Endothelial cell of umbilical vein (primary cell): ENCODE measurements at regions not wholly inside any gene's neighbourhood (a gene's known extent, or its start where the extent isn't known, plus 50 kb on each side); places are given as distances from the start of the nearest gene placed in this dataset.

Source experiments
- BruUV-seq: library from RNA; stranded (reverse); fragments of 400-500 nt; replicated peaks from 2 replicates; lab custom pipeline; 2021; lab: Mats Ljungman, UMichigan
- CTCF ChIA-PET: fragments of 300-600, 350-600 bp; sonication (Branson Sonifier 250); formaldehyde crosslinking; loops from one replicate; lab custom pipeline; 2021; ENCODE audit warnings: antibody characterized with exemption, inconsistent platforms; lab: Charles Lee
- POLR2A ChIA-PET: fragments of 300-600, 350-600 bp; sonication (Branson Sonifier 250); formaldehyde crosslinking; loops from one replicate; lab custom pipeline; 2021; ENCODE audit warnings: antibody characterized with exemption, inconsistent platforms; lab: Charles Lee
- DNase-seq: peaks from one replicate; pipeline ENCODE4 v3.0.0-alpha.2; 2011; ENCODE audit warnings: low read depth, low spot score
- FAIRE-seq: peaks from 2 replicates; lab custom pipeline; 2011; peaks lifted over from hg19 to GRCh38; lab: Jason Lieb, UNC
- H2AFZ ChIP-seq: 2 replicates; pipeline ENCODE4 v1.6.0; 2012; ENCODE audit warnings: low read depth, low read length, control low read depth, inconsistent platforms
- H3K27ac ChIP-seq: 2 replicates; pipeline ENCODE4 v1.5.1; 2011; ENCODE audit warnings: low read depth, mild to moderate bottlenecking, control low read depth, low read length, moderate library complexity; ENCODE audit not compliant: insufficient read depth
- H3K27me3 ChIP-seq, 2 experiments: 2 replicates each; pipeline versions ENCODE4 v1.6.0 to v1.6.1; 2011; ENCODE audit warnings: low read length in 2 of 2, mixed read lengths in 1 of 2; ENCODE audit not compliant: control insufficient read depth in 2 of 2, insufficient read depth in 2 of 2
- H3K36me3 ChIP-seq, 2 experiments: 2 replicates in 1 of 2; 3 replicates in 1 of 2; pipeline ENCODE4 v1.5.1; 2011; ENCODE audit warnings: low read length in 2 of 2, mild to moderate bottlenecking in 1 of 2, moderate library complexity in 1 of 2; ENCODE audit not compliant: control insufficient read depth in 2 of 2, insufficient read depth in 2 of 2; ENCODE audit errors: extremely low read depth in 1 of 2
- H3K4me1 ChIP-seq: 3 replicates; pipeline ENCODE4 v1.5.1; 2011; ENCODE audit warnings: mild to moderate bottlenecking, low read length; ENCODE audit not compliant: control insufficient read depth, insufficient read depth; ENCODE audit errors: extremely low read depth
- H3K4me2 ChIP-seq: 2 replicates; pipeline ENCODE4 v1.6.1; 2011; ENCODE audit warnings: low read length, control low read depth, mixed read lengths; ENCODE audit not compliant: insufficient read depth
- H3K4me3 ChIP-seq, 3 experiments: fragments of 200-600 bp in 1 of 3; sonication (generic), shearing (Covaris generic) in 1 of 3; replicated peaks in 1 of 3; 2 replicates each; pipeline ENCODE4 v1.5.1; 2011 to 2016; ENCODE audit warnings: control low read depth in 3 of 3, low read length in 3 of 3, mild to moderate bottlenecking in 2 of 3, inconsistent platforms in 1 of 3, low read depth in 1 of 3, moderate library complexity in 1 of 3; ENCODE audit not compliant: insufficient read depth in 1 of 3
- H3K79me2 ChIP-seq: 2 replicates; pipeline ENCODE4 v1.6.0; 2012; ENCODE audit warnings: low read length, inconsistent platforms; ENCODE audit not compliant: control insufficient read depth, insufficient read depth
- H3K9ac ChIP-seq: replicated peaks from 2 replicates; pipeline ENCODE3; 2011; ENCODE audit warnings: low read length, control low read depth; ENCODE audit not compliant: insufficient read depth; ENCODE audit errors: extremely low read depth
- H3K9me1 ChIP-seq: replicated peaks from 3 replicates; pipeline ENCODE4 v1.6.0; 2011; ENCODE audit warnings: mild to moderate bottlenecking, low read length; ENCODE audit not compliant: control insufficient read depth, insufficient read depth; ENCODE audit errors: extremely low read depth
- H3K9me3 ChIP-seq: replicated peaks from 2 replicates; pipeline ENCODE4 v1.5.1; 2012; ENCODE audit warnings: low read length, inconsistent platforms; ENCODE audit not compliant: control insufficient read depth, insufficient read depth
- H4K20me1 ChIP-seq: replicated peaks from 2 replicates; pipeline ENCODE3; 2011; ENCODE audit warnings: mild to moderate bottlenecking, low read length; ENCODE audit not compliant: control insufficient read depth, insufficient read depth; ENCODE audit errors: extremely low read depth
- EZH2 ChIP-seq: IDR thresholded peaks from 2 replicates; pipeline ENCODE4 v1.6.1; 2012; ENCODE audit warnings: borderline replicate concordance, low read depth, mild to moderate bottlenecking, moderate library complexity, low read length, inconsistent platforms; ENCODE audit not compliant: severe bottlenecking
- FOS ChIP-seq: IDR thresholded peaks from 2 replicates; pipeline ENCODE4 v1.6.1; 2011; ENCODE audit warnings: mild to moderate bottlenecking, low read length, moderate library complexity, borderline replicate concordance; ENCODE audit not compliant: insufficient read depth
- GATA2 ChIP-seq: IDR thresholded peaks from 2 replicates; pipeline ENCODE4 v1.7.0; 2011; ENCODE audit warnings: low read depth, mild to moderate bottlenecking, moderate library complexity, mixed read lengths, low read length; ENCODE audit not compliant: insufficient read length, insufficient read depth
- JUN ChIP-seq: IDR thresholded peaks from 2 replicates; pipeline ENCODE4 v1.6.1; 2011; ENCODE audit warnings: borderline replicate concordance, low read depth; ENCODE audit not compliant: insufficient read length, insufficient read depth
- MYC ChIP-seq: IDR thresholded peaks from one replicate; pipeline ENCODE4 v1.6.1; 2011; ENCODE audit warnings: mild to moderate bottlenecking, low read depth, low read length
- POLR2A ChIP-seq: IDR thresholded peaks from 2 replicates; pipeline ENCODE4 v1.6.1; 2012; ENCODE audit warnings: low read depth, mild to moderate bottlenecking, control low read depth, low read length
- POLR2AphosphoS5 ChIP-seq: IDR thresholded peaks from 2 replicates; pipeline ENCODE4 v1.6.1; 2012; ENCODE audit warnings: low read depth, mild to moderate bottlenecking, control low read depth, low read length, moderate library complexity; ENCODE audit not compliant: insufficient read depth
- dilution Hi-C: fragments of 300-500 bp; cut with MboI; formaldehyde crosslinking; loops from one replicate; pipeline ENCODE4 v1.15.0; 2019; ENCODE audit warnings: low sequenced_read_pairs; ENCODE audit not compliant: extremely low pct_ligation_motif_present
- intact Hi-C: fragments of 100-400 bp; cut with micrococcal nuclease; formaldehyde crosslinking; loops from one replicate; pipeline ENCODE4 v1.10.0; 2022
- TF ChIP-seq, protein P1 (sequence below): IDR thresholded peaks from 2 replicates; pipeline ENCODE4 v1.6.1; 2011; ENCODE audit not compliant: insufficient read depth, insufficient read length
- TF ChIP-seq, protein P2 (sequence below), 2 donors: IDR thresholded peaks; 1 replicate in 1 of 2; 2 replicates in 1 of 2; pipeline ENCODE4 v1.5.1; 2011; ENCODE audit warnings: low read length in 2 of 2, mild to moderate bottlenecking in 2 of 2, moderate library complexity in 2 of 2, control low read depth in 1 of 2, inconsistent platforms in 1 of 2, low read depth in 1 of 2; ENCODE audit not compliant: insufficient read depth in 1 of 2; ENCODE audit errors: extremely low read depth in 1 of 2

DNA sequence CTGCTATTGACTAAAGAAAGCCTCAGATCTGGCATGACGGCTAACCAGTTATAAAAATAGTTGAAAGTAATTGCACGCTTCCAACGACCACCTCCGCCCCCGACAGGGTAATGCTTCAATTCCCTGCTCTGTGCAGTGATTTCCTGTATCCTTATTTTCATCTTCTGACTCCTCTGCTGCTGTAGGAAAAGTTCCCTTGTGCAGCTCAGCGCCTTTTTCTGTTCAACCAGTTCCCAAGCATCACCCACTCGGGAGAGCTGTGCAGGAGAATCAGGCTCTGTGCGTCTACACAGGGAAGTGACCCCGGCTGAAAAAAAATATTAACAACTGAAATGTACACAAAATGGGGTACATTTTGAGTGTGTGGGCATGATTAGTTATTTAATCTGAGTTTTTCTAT lies 91.3 kb upstream of the COPS8 start:
- intact Hi-C loops: no loop called here

More for the DNA sequence above, 91.3 kb upstream of the COPS8 start:
- dilution Hi-C loops: no loop called here
- TF ChIP-seq POLR2AphosphoS5 (no peak), FOS (no peak), EZH2 (no peak), POLR2A (no peak), MYC (no peak), GATA2 (no peak), JUN (no peak)
- TF ChIP-seq, protein P1, sequence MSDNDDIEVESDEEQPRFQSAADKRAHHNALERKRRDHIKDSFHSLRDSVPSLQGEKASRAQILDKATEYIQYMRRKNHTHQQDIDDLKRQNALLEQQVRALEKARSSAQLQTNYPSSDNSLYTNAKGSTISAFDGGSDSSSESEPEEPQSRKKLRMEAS: no peak
- TF ChIP-seq, protein P2, sequence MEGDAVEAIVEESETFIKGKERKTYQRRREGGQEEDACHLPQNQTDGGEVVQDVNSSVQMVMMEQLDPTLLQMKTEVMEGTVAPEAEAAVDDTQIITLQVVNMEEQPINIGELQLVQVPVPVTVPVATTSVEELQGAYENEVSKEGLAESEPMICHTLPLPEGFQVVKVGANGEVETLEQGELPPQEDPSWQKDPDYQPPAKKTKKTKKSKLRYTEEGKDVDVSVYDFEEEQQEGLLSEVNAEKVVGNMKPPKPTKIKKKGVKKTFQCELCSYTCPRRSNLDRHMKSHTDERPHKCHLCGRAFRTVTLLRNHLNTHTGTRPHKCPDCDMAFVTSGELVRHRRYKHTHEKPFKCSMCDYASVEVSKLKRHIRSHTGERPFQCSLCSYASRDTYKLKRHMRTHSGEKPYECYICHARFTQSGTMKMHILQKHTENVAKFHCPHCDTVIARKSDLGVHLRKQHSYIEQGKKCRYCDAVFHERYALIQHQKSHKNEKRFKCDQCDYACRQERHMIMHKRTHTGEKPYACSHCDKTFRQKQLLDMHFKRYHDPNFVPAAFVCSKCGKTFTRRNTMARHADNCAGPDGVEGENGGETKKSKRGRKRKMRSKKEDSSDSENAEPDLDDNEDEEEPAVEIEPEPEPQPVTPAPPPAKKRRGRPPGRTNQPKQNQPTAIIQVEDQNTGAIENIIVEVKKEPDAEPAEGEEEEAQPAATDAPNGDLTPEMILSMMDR (IDR thresholded peaks at IDR 0.05; ENCODE audit: extremely low read depth in 1 of 2, insufficient read depth in 1 of 2, low read depth in 1 of 2, low read length in 2 of 2): no peak
- H3K79me2 ChIP-seq: no peaks in the 10 kb centered on the region
- no peak overlapping the region for H2AFZ ChIP-seq
- DNase-seq (no peak), FAIRE-seq (no peak)
- no peak overlapping the region for H3K27ac ChIP-seq
- no peaks in the 10 kb centered on the region for H4K20me1 ChIP-seq
- BruUV-seq: no TSS peak
- no peaks in the 10 kb centered on the region for H3K9me3 ChIP-seq
- no peak overlapping the region for H3K4me3 ChIP-seq
- no peak overlapping the region for H3K9ac ChIP-seq
- no peaks in the 10 kb centered on the region for H3K36me3 ChIP-seq
- peaks cover 26% of the 10 kb centered on the region for H3K4me1 ChIP-seq
- POLR2A ChIA-PET: no interaction called here
- CTCF ChIA-PET: interaction anchor here (1.2 kb wide), 2 partner anchors 21 to 33 kb away, joined by 3 read pairs; no protein-coding TSS in a partner anchor
- H3K9me1 ChIP-seq: no peaks in the 10 kb centered on the region
- H3K27me3 ChIP-seq: no peaks in the 10 kb centered on the region
- no peak overlapping the region for H3K4me2 ChIP-seq
